ENCODE measurements at regions not wholly inside any gene's neighbourhood (a gene's known extent, or its start where the extent isn't known, plus 50 kb on each side); places are given as distances from the start of the nearest gene placed in this dataset.

- ChIA-PET RAD21 (ENCODE audit: unreplicated experiment) (no interaction called here), CTCF (interaction anchor here (0.9 kb wide), 1 partner anchor 14 kb away, joined by 3 read pairs; no protein-coding TSS in a partner anchor), SMC1A (ENCODE audit: uncharacterized antibody, unreplicated experiment) (no interaction called here), POLR2A (no interaction called here)
- no peaks in the 10 kb centered on the region for H3K9me3 ChIP-seq (replicated peaks; ENCODE audit: control insufficient read depth, insufficient read depth, low read length)
- no peaks in the 10 kb centered on the region for H3K79me2 ChIP-seq (ENCODE audit: control insufficient read depth, insufficient read depth, low read length)
- no peaks in the 10 kb centered on the region for H3K36me3 ChIP-seq (ENCODE audit: control insufficient read depth in 2 of 2, insufficient read depth in 2 of 2, low read length in 1 of 2)
- no peak overlapping the region for H3K4me3 ChIP-seq
- 58% methylated on average over 3 of the region's 3 CpGs for WGBS (ENCODE audit: insufficient coverage, insufficient replicate concordance, low lambda C conversion rate, missing lambda C conversion rate)
- no peak overlapping the region for H3K4me2 ChIP-seq (ENCODE audit: control insufficient read depth, insufficient read depth)
- H2AFZ ChIP-seq (ENCODE audit: control insufficient read depth, low read depth, low read length), result no peak overlapping the region
- FAIRE-seq (no peak), DNase-seq (ENCODE audit: low read depth, low spot score) (no peak), ATAC-seq (no peak)
- no peak overlapping the region for H3K27ac ChIP-seq (ENCODE audit: control insufficient read depth, insufficient read depth)
- 0 out of 2 replicates have a peak, but pooled peaks cover 2% of the 10 kb centered on the region for H4K20me1 ChIP-seq (ENCODE audit: control insufficient read depth, insufficient read depth)
- peaks cover 24% of the 10 kb centered on the region for H3K4me1 ChIP-seq (ENCODE audit: control insufficient read depth, insufficient read depth, low read length)
- no TSS peak for BruUV-seq (replicated peaks)
- H3K9ac ChIP-seq (ENCODE audit: control insufficient read depth, insufficient read depth, low read length), result no peak overlapping the region
- in situ Hi-C loops (cut with MboI), result no loop called here
- intact Hi-C loops (cut with micrococcal nuclease; ENCODE audit: unreplicated experiment), result no loop called here
- peaks cover 0 to 2% of the 10 kb centered on the region in 2 experiments; a peak in 2 of 4 replicates for H3K27me3 ChIP-seq (replicated peaks in 1 of 2; ENCODE audit: control insufficient read depth in 2 of 2, insufficient read depth in 2 of 2, low read length in 1 of 2)
- no peak for TF ChIP-seq TCF7 (IDR thresholded peaks at IDR 0.05; ENCODE audit: borderline replicate concordance)
- TF ChIP-seq E4F1 (IDR thresholded peaks at IDR 0.05; ENCODE audit: borderline replicate concordance, partially characterized antibody), result no peak
- TF ChIP-seq KAT2A (conservative IDR thresholded peaks at IDR 0.05; ENCODE audit: control insufficient read depth, low read depth, low read length), result no peak
- no peak for TF ChIP-seq NR2F1 (conservative IDR thresholded peaks at IDR 0.05)
- TF ChIP-seq BHLHE40 (IDR thresholded peaks at IDR 0.05; ENCODE audit: borderline replicate concordance in 1 of 2, low read depth in 2 of 2, low read length in 1 of 2), result no peak
- TF ChIP-seq ZBTB40 (IDR thresholded peaks at IDR 0.05; ENCODE audit: borderline replicate concordance), result no peak
- no peak for TF ChIP-seq STAT1 (conservative IDR thresholded peaks at IDR 0.05)
- no peak for TF ChIP-seq HCFC1 (IDR thresholded peaks at IDR 0.05; ENCODE audit: low read length)
- no peak for TF ChIP-seq EZH2 (IDR thresholded peaks at IDR 0.05; ENCODE audit: borderline replicate concordance, control insufficient read depth, low read depth, low read length)
- no peak for TF ChIP-seq SP1 (IDR thresholded peaks at IDR 0.05; ENCODE audit: low read depth, low read length)
- TF ChIP-seq E2F8 (IDR thresholded peaks at IDR 0.05; ENCODE audit: low read depth, partially characterized antibody), result no peak
- TF ChIP-seq ETV6 (conservative IDR thresholded peaks at IDR 0.05 in 1 of 2, IDR thresholded peaks at IDR 0.05 in 1 of 2; ENCODE audit: borderline replicate concordance in 1 of 2, low read depth in 1 of 2), result no peak
- TF ChIP-seq MEF2B (IDR thresholded peaks at IDR 0.05; ENCODE audit: partially characterized antibody, poor library complexity, severe bottlenecking), result no peak
- TF ChIP-seq EGR1 (IDR thresholded peaks at IDR 0.05; ENCODE audit: borderline replicate concordance in 1 of 2, low read depth in 2 of 2, low read length in 2 of 2), result no peak
- no peak for TF ChIP-seq HDAC6 (IDR thresholded peaks at IDR 0.05; ENCODE audit: unreplicated experiment)
Measured at GRCh38 chr6:33853736-33854135, 49.9 kb upstream of the MLN start.
